ENCODE measurements at regions not wholly inside any gene's neighbourhood (a gene's known extent, or its start where the extent isn't known, plus 50 kb on each side); places are given as distances from the start of the nearest gene placed in this dataset.

DNA sequence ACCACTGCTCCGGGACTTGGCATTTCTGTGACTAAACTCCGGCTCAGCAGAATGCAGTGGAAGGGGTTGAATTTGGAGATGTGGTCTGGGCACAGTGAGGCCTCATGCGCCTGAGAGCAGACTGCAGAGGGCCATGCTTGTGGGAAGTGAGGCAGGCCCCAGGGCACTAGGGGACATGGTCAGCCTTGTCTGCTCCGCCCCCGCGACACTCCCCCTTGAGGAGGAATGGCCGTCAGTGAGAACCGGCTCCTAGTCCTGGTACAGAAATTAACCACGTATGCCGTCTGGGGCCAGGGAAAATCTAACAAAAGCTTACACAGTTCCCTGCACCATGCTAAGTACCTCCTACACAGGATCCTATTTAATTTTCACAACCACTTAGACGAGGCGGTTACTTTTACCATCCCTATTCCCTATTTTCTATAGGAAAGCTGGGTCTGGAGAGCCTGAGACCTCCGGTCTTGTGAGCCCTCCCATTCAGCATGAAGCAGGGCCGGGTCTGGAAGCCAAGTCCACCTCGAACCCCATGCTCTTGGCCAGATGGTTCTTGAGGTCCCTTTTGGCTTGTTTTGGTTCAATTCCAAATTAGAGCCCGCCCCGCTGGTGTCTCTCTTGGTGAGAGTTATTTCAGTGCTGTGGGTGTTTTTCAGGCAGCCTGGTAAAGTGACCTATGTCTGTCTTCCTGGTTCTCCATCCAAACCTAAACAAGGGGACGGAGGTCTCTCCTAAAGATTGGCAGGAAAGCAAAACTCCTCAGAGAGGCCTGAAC lies 87.7 kb upstream of the PITRM1 start:
- TF ChIP-seq, protein P1, sequence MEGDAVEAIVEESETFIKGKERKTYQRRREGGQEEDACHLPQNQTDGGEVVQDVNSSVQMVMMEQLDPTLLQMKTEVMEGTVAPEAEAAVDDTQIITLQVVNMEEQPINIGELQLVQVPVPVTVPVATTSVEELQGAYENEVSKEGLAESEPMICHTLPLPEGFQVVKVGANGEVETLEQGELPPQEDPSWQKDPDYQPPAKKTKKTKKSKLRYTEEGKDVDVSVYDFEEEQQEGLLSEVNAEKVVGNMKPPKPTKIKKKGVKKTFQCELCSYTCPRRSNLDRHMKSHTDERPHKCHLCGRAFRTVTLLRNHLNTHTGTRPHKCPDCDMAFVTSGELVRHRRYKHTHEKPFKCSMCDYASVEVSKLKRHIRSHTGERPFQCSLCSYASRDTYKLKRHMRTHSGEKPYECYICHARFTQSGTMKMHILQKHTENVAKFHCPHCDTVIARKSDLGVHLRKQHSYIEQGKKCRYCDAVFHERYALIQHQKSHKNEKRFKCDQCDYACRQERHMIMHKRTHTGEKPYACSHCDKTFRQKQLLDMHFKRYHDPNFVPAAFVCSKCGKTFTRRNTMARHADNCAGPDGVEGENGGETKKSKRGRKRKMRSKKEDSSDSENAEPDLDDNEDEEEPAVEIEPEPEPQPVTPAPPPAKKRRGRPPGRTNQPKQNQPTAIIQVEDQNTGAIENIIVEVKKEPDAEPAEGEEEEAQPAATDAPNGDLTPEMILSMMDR (conservative IDR thresholded peaks at IDR 0.05; ENCODE audit: low read depth, low read length), result no peak
- TF ChIP-seq EZH2 (IDR thresholded peaks at IDR 0.05; ENCODE audit: borderline replicate concordance, low read depth, low read length, poor library complexity, severe bottlenecking), result no peak

Measured in A673 (cell line).